Lung (tissue), 11 donors: ENCODE measurements at regions not wholly inside any gene's neighbourhood (a gene's known extent, or its start where the extent isn't known, plus 50 kb on each side); places are given as distances from the start of the nearest gene placed in this dataset.

Source experiments
- ATAC-seq: fragments of 200-7000 bp; cut with Tn5 transposase; one replicate; pipeline ENCODE4 v1.9.1; 2020; ENCODE audit warnings: moderate number of reproducible peaks; ENCODE audit not compliant: insufficient read depth, low FRiP score
- DNase-seq, 3 donors: peaks; one replicate each; pipeline ENCODE4 v3.0.0-alpha.2; 2013 to 2017
- H3K27ac ChIP-seq, 2 donors: one replicate each; pipeline ENCODE4 v1.5.1; 2013; ENCODE audit warnings: mild to moderate bottlenecking in 2 of 2, moderate library complexity in 2 of 2, control low read depth in 1 of 2, inconsistent platforms in 1 of 2, low read depth in 1 of 2, low read length in 1 of 2
- H3K27me3 ChIP-seq, 3 donors: one replicate each; pipeline ENCODE4 v1.5.1; 2013; ENCODE audit warnings: low read length in 2 of 3; ENCODE audit not compliant: control insufficient read depth in 3 of 3, insufficient read depth in 3 of 3
- H3K36me3 ChIP-seq, 4 donors: one replicate each; pipeline ENCODE4 v1.5.1; 2013; ENCODE audit warnings: low read length in 4 of 4, mild to moderate bottlenecking in 1 of 4, moderate library complexity in 1 of 4; ENCODE audit not compliant: control insufficient read depth in 4 of 4, insufficient read depth in 4 of 4
- H3K4me1 ChIP-seq, 5 donors: one replicate each; pipeline ENCODE4 v1.5.1; 2013; ENCODE audit warnings: low read length in 5 of 5, mild to moderate bottlenecking in 2 of 5, moderate library complexity in 1 of 5; ENCODE audit not compliant: control insufficient read depth in 5 of 5, insufficient read depth in 5 of 5
- H3K4me3 ChIP-seq: one replicate; pipeline ENCODE4 v1.5.1; 2013; ENCODE audit warnings: mild to moderate bottlenecking, control low read depth, moderate library complexity
- H3K9ac ChIP-seq, 2 donors: one replicate each; pipeline ENCODE4 v1.5.1; 2013; ENCODE audit warnings: low read length in 2 of 2, control low read depth in 1 of 2; ENCODE audit not compliant: insufficient read depth in 1 of 2
- H3K9me3 ChIP-seq, 4 donors: one replicate each; pipeline ENCODE4 v1.5.1; 2013; ENCODE audit warnings: low read length in 3 of 4, mild to moderate bottlenecking in 1 of 4, moderate library complexity in 1 of 4; ENCODE audit not compliant: control insufficient read depth in 4 of 4, insufficient read depth in 3 of 4
- WGBS, 2 donors: extraction: QIAGEN DNeasy Blood & Tissue Kit; methylation state at CpG; one replicate each; pipeline ENCODE4 v1.1.7; 2013; 5-methylcytosine and 5-hydroxymethylcytosine counted together
- TF ChIP-seq, protein P1 (sequence below): IDR thresholded peaks from 2 replicates; pipeline ENCODE4 v1.5.1; 2012; ENCODE audit warnings: mild to moderate bottlenecking; ENCODE audit errors: control extremely low read depth, extremely low read depth
- donor health status: control.
- donor health status: control.
- donor health status: Bipolar disorder and iron deficiency.
- donor health status: healthy.
- donor health status: DM: yes; HTN: yes; CAD: no.

DNA sequence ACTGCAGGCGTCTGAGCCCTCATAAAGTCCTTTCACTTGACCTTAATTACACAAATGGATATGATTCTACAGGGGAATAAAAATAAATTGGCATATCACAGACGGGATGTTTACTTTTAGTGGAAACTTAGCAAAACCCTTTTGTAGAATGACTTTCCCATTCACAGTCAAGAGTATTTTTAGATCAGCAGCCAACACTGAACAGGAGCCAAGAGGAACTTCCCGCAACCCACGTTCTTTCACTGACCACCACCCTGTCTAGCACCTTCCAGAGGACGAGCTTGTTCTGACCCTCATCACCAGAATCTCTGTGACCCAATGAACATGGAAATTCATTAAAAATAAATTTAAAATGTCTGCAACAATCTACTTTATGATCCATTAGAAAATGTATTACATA, 119.0 kb upstream of the SNTG2 start:
- Histone ChIP-seq H3K4me3 (no peak overlapping the region), H3K27ac (no peak overlapping the region), H3K9ac (no peak overlapping the region), H3K36me3 (no peaks in the 10 kb centered on the region), H3K9me3 (peaks cover 0 to 3% (median 0%) of the 10 kb centered on the region in 4 donors), H3K4me1 (peaks cover 0 to 29% (median 10%) of the 10 kb centered on the region in 5 donors), H3K27me3 (no peaks in the 10 kb centered on the region)
- ATAC-seq (no peak), DNase-seq (peak in 2 of 3 donors; percentile 45 to 74)
- TF ChIP-seq, protein P1, sequence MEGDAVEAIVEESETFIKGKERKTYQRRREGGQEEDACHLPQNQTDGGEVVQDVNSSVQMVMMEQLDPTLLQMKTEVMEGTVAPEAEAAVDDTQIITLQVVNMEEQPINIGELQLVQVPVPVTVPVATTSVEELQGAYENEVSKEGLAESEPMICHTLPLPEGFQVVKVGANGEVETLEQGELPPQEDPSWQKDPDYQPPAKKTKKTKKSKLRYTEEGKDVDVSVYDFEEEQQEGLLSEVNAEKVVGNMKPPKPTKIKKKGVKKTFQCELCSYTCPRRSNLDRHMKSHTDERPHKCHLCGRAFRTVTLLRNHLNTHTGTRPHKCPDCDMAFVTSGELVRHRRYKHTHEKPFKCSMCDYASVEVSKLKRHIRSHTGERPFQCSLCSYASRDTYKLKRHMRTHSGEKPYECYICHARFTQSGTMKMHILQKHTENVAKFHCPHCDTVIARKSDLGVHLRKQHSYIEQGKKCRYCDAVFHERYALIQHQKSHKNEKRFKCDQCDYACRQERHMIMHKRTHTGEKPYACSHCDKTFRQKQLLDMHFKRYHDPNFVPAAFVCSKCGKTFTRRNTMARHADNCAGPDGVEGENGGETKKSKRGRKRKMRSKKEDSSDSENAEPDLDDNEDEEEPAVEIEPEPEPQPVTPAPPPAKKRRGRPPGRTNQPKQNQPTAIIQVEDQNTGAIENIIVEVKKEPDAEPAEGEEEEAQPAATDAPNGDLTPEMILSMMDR: no peak
- 18 to 52% methylated on average over 5 of the region's 5 CpGs for WGBS, 2 donors

DNA sequence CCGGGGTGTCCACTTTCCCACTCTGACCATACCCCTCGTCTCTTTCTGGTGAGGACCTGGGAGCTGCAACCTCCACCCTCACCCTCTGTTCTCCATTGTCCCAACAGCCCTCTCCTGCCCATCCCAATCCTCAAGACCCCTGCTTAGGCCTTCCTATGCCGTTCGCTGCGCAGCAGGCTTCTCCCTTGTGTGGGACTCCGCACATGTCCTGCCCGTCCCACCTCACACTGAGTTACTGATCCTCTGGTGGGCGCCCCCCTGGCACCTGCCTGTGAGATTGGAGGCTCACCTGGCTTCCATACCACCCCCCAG, 119.5 kb upstream of the SNTG2 start:
- no peaks in the 10 kb centered on the region for H3K27me3 ChIP-seq
- H3K4me3 ChIP-seq: no peak overlapping the region
- no peak overlapping the region for H3K27ac ChIP-seq
- peaks cover 0 to 29% (median 10%) of the 10 kb centered on the region in 5 donors for H3K4me1 ChIP-seq
- no peak overlapping the region for H3K9ac ChIP-seq
- 89 to 96% methylated on average over 8 of the region's 8 CpGs for WGBS, 2 donors
- TF ChIP-seq, protein P1: no peak
- DNase-seq (no peak), ATAC-seq (no peak)
- H3K9me3 ChIP-seq: peaks cover 0 to 3% (median 0%) of the 10 kb centered on the region in 4 donors
- H3K36me3 ChIP-seq: no peaks in the 10 kb centered on the region

- H3K36me3 ChIP-seq: no peaks in the 10 kb centered on the region
- H3K9ac ChIP-seq: no peak overlapping the region
- TF ChIP-seq, protein P1: no peak
- no peak for ATAC-seq
- no peaks in the 10 kb centered on the region for H3K27me3 ChIP-seq
- 80 to 85% methylated on average over 10 of the region's 10 CpGs for WGBS, 2 donors
- no peak overlapping the region for H3K4me3 ChIP-seq
- H3K9me3 ChIP-seq: peaks cover 0 to 3% (median 0%) of the 10 kb centered on the region in 4 donors
- DNase-seq: no peak
- H3K4me1 ChIP-seq: peaks cover 0 to 29% (median 10%) of the 10 kb centered on the region in 5 donors
- no peak overlapping the region for H3K27ac ChIP-seq
These were observed 120.0 kb upstream of the SNTG2 start for GRCh38 chr2:830419-831224.
